IMR-90 (cell line): ENCODE measurements at regions not wholly inside any gene's neighbourhood (a gene's known extent, or its start where the extent isn't known, plus 50 kb on each side); places are given as distances from the start of the nearest gene placed in this dataset.

ENCODE experiments used
- ATAC-seq: fragments of 200-7000 bp; cut with Tn5 transposase; 2 replicates; pipeline ENCODE4 v1.9.1; 2020; ENCODE audit warnings: low read depth, mild to moderate bottlenecking, moderate library complexity
- BruUV-seq: library from RNA; stranded (reverse); fragments of 400-500 nt; replicated peaks from 2 replicates; lab custom pipeline; 2021; lab: Mats Ljungman, UMichigan
- CTCF ChIA-PET: fragments of 300-600 bp; formaldehyde crosslinking; extraction: SDS; loops from one replicate; lab custom pipeline; 2021; ENCODE audit warnings: antibody characterized with exemption; lab: Yijun Ruan, JAX
- POLR2A ChIA-PET: fragments of 300-600 bp; sonication (Branson Sonifier 250); formaldehyde crosslinking; loops from one replicate; lab custom pipeline; 2022; ENCODE audit warnings: antibody characterized with exemption; ENCODE audit not compliant: unreplicated experiment; lab: Charles Lee
- DNase-seq: peaks from one replicate; pipeline ENCODE4 v3.0.0; 2013
- H2AFZ ChIP-seq: replicated peaks from 2 replicates; pipeline ENCODE3; 2013; ENCODE audit warnings: low read length, mild to moderate bottlenecking; ENCODE audit not compliant: poor library complexity
- H2AK5ac ChIP-seq: 2 replicates; pipeline ENCODE4 v1.6.1; 2013; ENCODE audit warnings: low read depth, low read length, inconsistent platforms
- H2AK9ac ChIP-seq: replicated peaks from 2 replicates; pipeline ENCODE3; 2013; ENCODE audit warnings: mild to moderate bottlenecking, low read depth, low read length, moderate library complexity; ENCODE audit not compliant: poor library complexity
- H2BK120ac ChIP-seq: 2 replicates; pipeline ENCODE4 v1.6.1; 2013; ENCODE audit warnings: low read depth, low read length, inconsistent platforms
- H2BK15ac ChIP-seq: 3 replicates; pipeline ENCODE4 v1.6.1; 2013; ENCODE audit warnings: low read depth, low read length, inconsistent platforms
- H2BK20ac ChIP-seq: 2 replicates; pipeline ENCODE4 v1.6.1; 2013; ENCODE audit warnings: low read depth, mild to moderate bottlenecking, inconsistent platforms, low read length, moderate library complexity
- H2BK5ac ChIP-seq: 2 replicates; pipeline ENCODE4 v1.6.1; 2013; ENCODE audit warnings: mild to moderate bottlenecking, low read depth, low read length, inconsistent platforms; ENCODE audit not compliant: poor library complexity, severe bottlenecking
- H3K14ac ChIP-seq: replicated peaks from 2 replicates; pipeline ENCODE4 v1.6.1; 2013; ENCODE audit warnings: low read depth, low read length, inconsistent platforms
- H3K18ac ChIP-seq: 2 replicates; pipeline ENCODE4 v1.6.1; 2013; ENCODE audit warnings: low read depth, low read length, control low read depth
- H3K23ac ChIP-seq: 2 replicates; pipeline ENCODE4 v1.6.1; 2013; ENCODE audit warnings: low read depth, low read length, inconsistent platforms
- H3K27ac ChIP-seq: 2 replicates; pipeline ENCODE4 v1.5.1; 2013; ENCODE audit warnings: mild to moderate bottlenecking, control low read depth, low read length; ENCODE audit not compliant: insufficient read depth
- H3K27me3 ChIP-seq: 2 replicates; pipeline ENCODE4 v1.6.1; 2013; ENCODE audit warnings: low read length; ENCODE audit not compliant: control insufficient read depth, insufficient read depth
- H3K36me3 ChIP-seq: 2 replicates; pipeline ENCODE4 v1.6.1; 2013; ENCODE audit warnings: low read length, mixed read lengths; ENCODE audit not compliant: control insufficient read depth, insufficient read depth
- H3K4ac ChIP-seq: 2 replicates; pipeline ENCODE4 v1.6.1; 2013; ENCODE audit warnings: low read depth, low read length, inconsistent platforms
- H3K4me1 ChIP-seq: 2 replicates; pipeline ENCODE4 v1.6.1; 2013; ENCODE audit warnings: low read length, mixed read lengths; ENCODE audit not compliant: control insufficient read depth, insufficient read depth
- H3K4me2 ChIP-seq: 2 replicates; pipeline ENCODE4 v1.6.1; 2013; ENCODE audit warnings: low read depth, mild to moderate bottlenecking, control low read depth, low read length, moderate library complexity
- H3K4me3 ChIP-seq: 2 replicates; pipeline ENCODE4 v1.5.1; 2013; ENCODE audit warnings: low read depth, mild to moderate bottlenecking, control low read depth, low read length, moderate library complexity; ENCODE audit not compliant: insufficient read depth
- H3K56ac ChIP-seq: 2 replicates; pipeline ENCODE4 v1.6.1; 2013; ENCODE audit warnings: low read length, inconsistent platforms; ENCODE audit not compliant: insufficient read depth; ENCODE audit errors: extremely low read depth
- H3K79me1 ChIP-seq, 2 experiments: 2 replicates each; pipeline ENCODE4 v1.6.1; 2013; ENCODE audit warnings: low read length in 2 of 2, inconsistent platforms in 1 of 2, low read depth in 1 of 2
- H3K9ac ChIP-seq: 2 replicates; pipeline ENCODE4 v1.6.1; 2013; ENCODE audit warnings: low read depth, low read length, control low read depth
- H3K9me1 ChIP-seq: 2 replicates; pipeline ENCODE4 v1.6.1; 2013; ENCODE audit warnings: low read length, inconsistent platforms; ENCODE audit not compliant: insufficient read depth
- H3K9me3 ChIP-seq: 2 replicates; pipeline ENCODE4 v1.6.1; 2013; ENCODE audit warnings: low read length; ENCODE audit not compliant: control insufficient read depth, insufficient read depth
- H4K20me1 ChIP-seq: 2 replicates; pipeline ENCODE4 v1.6.1; 2013; ENCODE audit warnings: low read length, inconsistent platforms; ENCODE audit not compliant: insufficient read depth
- H4K5ac ChIP-seq: 2 replicates; pipeline ENCODE4 v1.6.1; 2013; ENCODE audit warnings: mild to moderate bottlenecking, low read depth, low read length, control low read depth
- H4K8ac ChIP-seq, 2 experiments: 2 replicates each; pipeline ENCODE4 v1.6.1; 2013; ENCODE audit warnings: low read depth in 2 of 2, low read length in 2 of 2, control low read depth in 1 of 2, inconsistent platforms in 1 of 2
- H4K91ac ChIP-seq: 2 replicates; pipeline ENCODE4 v1.6.1; 2013; ENCODE audit warnings: low read depth, low read length, inconsistent platforms; ENCODE audit not compliant: insufficient read depth
- BHLHE40 ChIP-seq: fragments of 150-350 bp; IDR thresholded peaks from 2 replicates; pipeline ENCODE4 v1.6.1; 2016; ENCODE audit warnings: mild to moderate bottlenecking, low read depth, low read length
- CEBPB ChIP-seq: IDR thresholded peaks from 2 replicates; pipeline ENCODE4 v1.6.1; 2012; ENCODE audit warnings: low read depth, low read length, improper control_type of control experiment
- CHD1 ChIP-seq: IDR thresholded peaks from 2 replicates; pipeline ENCODE4 v1.6.1; 2012; ENCODE audit warnings: low read depth, low read length, improper control_type of control experiment
- FOS ChIP-seq: fragments of 150-350 bp; IDR thresholded peaks from 2 replicates; pipeline ENCODE4 v1.6.1; 2016; ENCODE audit warnings: low read depth, low read length
- MAFK ChIP-seq: IDR thresholded peaks from 2 replicates; pipeline ENCODE4 v1.6.1; 2012; ENCODE audit warnings: low read depth, low read length, improper control_type of control experiment
- MXI1 ChIP-seq: IDR thresholded peaks from 2 replicates; pipeline ENCODE4 v1.6.1; 2012; ENCODE audit warnings: low read depth, mild to moderate bottlenecking, low read length, moderate library complexity, borderline replicate concordance
- NFE2L2 ChIP-seq: fragments of 150-350 bp; IDR thresholded peaks from 2 replicates; pipeline ENCODE4 v1.6.1; 2016; ENCODE audit warnings: low read depth, mild to moderate bottlenecking, low read length
- POLR2A ChIP-seq: IDR thresholded peaks from 2 replicates; pipeline ENCODE4 v1.6.1; 2012; ENCODE audit warnings: mild to moderate bottlenecking, low read depth, low read length
- RAD21 ChIP-seq: IDR thresholded peaks from 2 replicates; pipeline ENCODE4 v1.6.1; 2012; ENCODE audit warnings: low read length, improper control_type of control experiment
- RCOR1 ChIP-seq: IDR thresholded peaks from 2 replicates; pipeline ENCODE4 v1.6.1; 2012; ENCODE audit warnings: mild to moderate bottlenecking, low read length, improper control_type of control experiment; ENCODE audit not compliant: insufficient replicate concordance
- RFX5 ChIP-seq: IDR thresholded peaks from 2 replicates; pipeline ENCODE4 v1.8.0; 2012; ENCODE audit warnings: low read depth, mild to moderate bottlenecking, low read length, moderate library complexity
- WGBS, 2 experiments: methylation state at CpG; one replicate each; pipeline versions ENCODE4 v1.1.5 to v1.1.7; 2013; ENCODE audit warnings: missing lambda C conversion rate in 2 of 2; ENCODE audit not compliant: insufficient read length in 1 of 2; ENCODE audit errors: extremely low coverage in 2 of 2; 5-methylcytosine and 5-hydroxymethylcytosine counted together
- dilution Hi-C: fragments of 300-500 bp; cut with HindIII; formaldehyde crosslinking; loops from one replicate; pipeline ENCODE4 v1.14.3; 2018; ENCODE audit warnings: low sequenced_read_pairs; ENCODE audit not compliant: unreplicated experiment
- in situ Hi-C: fragments of 300-500 bp; cut with MboI; formaldehyde crosslinking; loops from 3 replicates; pipeline ENCODE4 v1.14.3; 2019; ENCODE audit warnings: low sequenced_read_pairs, inconsistent platforms, mixed read lengths
- intact Hi-C: fragments of 100-400 bp; cut with micrococcal nuclease; formaldehyde crosslinking; loops from 2 replicates; pipeline ENCODE4 v1.10.0; 2022
- TF ChIP-seq, protein P1 (sequence below): conservative IDR thresholded peaks from 2 replicates; pipeline ENCODE4 v1.5.1; 2012; ENCODE audit warnings: mild to moderate bottlenecking, low read depth, low read length, improper control_type of control experiment
- TF ChIP-seq, protein P2 (sequence below): fragments of 150-350 bp; IDR thresholded peaks from 2 replicates; pipeline ENCODE4 v1.6.1; 2016; ENCODE audit warnings: low read depth, mild to moderate bottlenecking, low read length, moderate library complexity, borderline replicate concordance
- TF ChIP-seq, protein P3 (sequence below): fragments of 150-350 bp; IDR thresholded peaks from 2 replicates; pipeline ENCODE4 v1.6.1; 2017; ENCODE audit warnings: mild to moderate bottlenecking, antibody characterized with exemption, low read length, low read depth

DNA sequence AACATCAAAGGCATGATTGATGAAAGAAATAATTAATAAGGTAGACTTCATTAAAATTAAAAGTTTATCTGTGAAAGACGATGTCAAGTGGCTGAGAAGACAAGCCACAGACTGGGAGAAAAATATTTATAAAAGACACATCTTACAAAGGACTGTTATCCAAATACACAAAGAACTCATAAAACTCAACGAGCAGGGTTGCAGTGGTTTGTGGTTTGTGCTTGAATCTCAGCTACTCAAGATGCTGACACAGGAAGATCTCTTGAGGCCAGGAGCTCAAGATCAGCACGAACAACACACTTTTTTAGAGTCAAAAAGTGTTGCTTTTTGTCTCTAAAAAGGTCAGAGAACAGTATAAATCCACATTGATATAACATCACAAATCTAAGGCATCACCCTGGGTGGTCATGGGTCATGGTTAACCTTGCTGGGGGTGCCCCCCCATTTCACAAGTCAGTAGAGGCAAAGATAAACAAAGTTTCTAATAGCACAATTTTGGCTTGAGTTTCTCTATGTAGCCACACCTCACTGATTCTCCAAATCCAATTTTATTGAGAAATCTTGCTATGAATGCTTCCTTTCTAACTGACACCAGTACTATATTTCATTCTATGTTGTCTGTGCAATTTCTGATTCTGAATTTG, 342.9 kb upstream of the RPS23 start:
- Histone ChIP-seq H3K79me1 (no peaks in the 10 kb centered on the region), H3K4ac (no peak overlapping the region), H3K14ac (no peak overlapping the region), H2AK5ac (no peak overlapping the region), H3K56ac (no peak overlapping the region), H4K20me1 (no peaks in the 10 kb centered on the region), H4K91ac (no peak overlapping the region), H3K4me3 (no peak overlapping the region), H3K23ac (no peak overlapping the region), H3K9ac (no peak overlapping the region), H3K27me3 (peaks cover 2% of the 10 kb centered on the region; the same call in 1 of the 2 replicates), H2BK5ac (no peak overlapping the region), H2BK120ac (no peak overlapping the region), H2AK9ac (no peak overlapping the region), H3K9me3 (no peaks in the 10 kb centered on the region), H2BK20ac (no peak overlapping the region), H3K4me1 (no peaks in the 10 kb centered on the region), H3K4me2 (no peak overlapping the region), H3K36me3 (no peaks in the 10 kb centered on the region), H3K9me1 (no peaks in the 10 kb centered on the region), H4K5ac (no peak overlapping the region), H2BK15ac (no peak overlapping the region), H3K18ac (no peak overlapping the region), H4K8ac (no peak overlapping the region), H2AFZ (no peak overlapping the region), H3K27ac (no peak overlapping the region)
- no peak for DNase-seq
- ChIA-PET POLR2A (no interaction called here), CTCF (no interaction called here)
- TF ChIP-seq, protein P1, sequence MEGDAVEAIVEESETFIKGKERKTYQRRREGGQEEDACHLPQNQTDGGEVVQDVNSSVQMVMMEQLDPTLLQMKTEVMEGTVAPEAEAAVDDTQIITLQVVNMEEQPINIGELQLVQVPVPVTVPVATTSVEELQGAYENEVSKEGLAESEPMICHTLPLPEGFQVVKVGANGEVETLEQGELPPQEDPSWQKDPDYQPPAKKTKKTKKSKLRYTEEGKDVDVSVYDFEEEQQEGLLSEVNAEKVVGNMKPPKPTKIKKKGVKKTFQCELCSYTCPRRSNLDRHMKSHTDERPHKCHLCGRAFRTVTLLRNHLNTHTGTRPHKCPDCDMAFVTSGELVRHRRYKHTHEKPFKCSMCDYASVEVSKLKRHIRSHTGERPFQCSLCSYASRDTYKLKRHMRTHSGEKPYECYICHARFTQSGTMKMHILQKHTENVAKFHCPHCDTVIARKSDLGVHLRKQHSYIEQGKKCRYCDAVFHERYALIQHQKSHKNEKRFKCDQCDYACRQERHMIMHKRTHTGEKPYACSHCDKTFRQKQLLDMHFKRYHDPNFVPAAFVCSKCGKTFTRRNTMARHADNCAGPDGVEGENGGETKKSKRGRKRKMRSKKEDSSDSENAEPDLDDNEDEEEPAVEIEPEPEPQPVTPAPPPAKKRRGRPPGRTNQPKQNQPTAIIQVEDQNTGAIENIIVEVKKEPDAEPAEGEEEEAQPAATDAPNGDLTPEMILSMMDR, result no peak
- TF ChIP-seq, protein P2, sequence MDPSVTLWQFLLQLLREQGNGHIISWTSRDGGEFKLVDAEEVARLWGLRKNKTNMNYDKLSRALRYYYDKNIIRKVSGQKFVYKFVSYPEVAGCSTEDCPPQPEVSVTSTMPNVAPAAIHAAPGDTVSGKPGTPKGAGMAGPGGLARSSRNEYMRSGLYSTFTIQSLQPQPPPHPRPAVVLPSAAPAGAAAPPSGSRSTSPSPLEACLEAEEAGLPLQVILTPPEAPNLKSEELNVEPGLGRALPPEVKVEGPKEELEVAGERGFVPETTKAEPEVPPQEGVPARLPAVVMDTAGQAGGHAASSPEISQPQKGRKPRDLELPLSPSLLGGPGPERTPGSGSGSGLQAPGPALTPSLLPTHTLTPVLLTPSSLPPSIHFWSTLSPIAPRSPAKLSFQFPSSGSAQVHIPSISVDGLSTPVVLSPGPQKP, result no peak
- TF ChIP-seq RFX5, result no peak
- TF ChIP-seq NFE2L2, result no peak
- no peak for TF ChIP-seq POLR2A
- no peak for TF ChIP-seq CHD1
- no peak for TF ChIP-seq FOS
- TF ChIP-seq MAFK, result no peak
- no peak for TF ChIP-seq RAD21
- no peak for TF ChIP-seq CEBPB
- TF ChIP-seq BHLHE40, result no peak
- TF ChIP-seq, protein P3, sequence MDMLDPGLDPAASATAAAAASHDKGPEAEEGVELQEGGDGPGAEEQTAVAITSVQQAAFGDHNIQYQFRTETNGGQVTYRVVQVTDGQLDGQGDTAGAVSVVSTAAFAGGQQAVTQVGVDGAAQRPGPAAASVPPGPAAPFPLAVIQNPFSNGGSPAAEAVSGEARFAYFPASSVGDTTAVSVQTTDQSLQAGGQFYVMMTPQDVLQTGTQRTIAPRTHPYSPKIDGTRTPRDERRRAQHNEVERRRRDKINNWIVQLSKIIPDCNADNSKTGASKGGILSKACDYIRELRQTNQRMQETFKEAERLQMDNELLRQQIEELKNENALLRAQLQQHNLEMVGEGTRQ, result no peak
- TF ChIP-seq MXI1, result no peak
- no peak for TF ChIP-seq RCOR1
- dilution Hi-C loops (no loop called here), intact Hi-C loops (no loop called here), in situ Hi-C loops (no loop called here)
- ATAC-seq, result no peak
- WGBS, 2 experiments, result no CpG with 5 or more reads among the region's 3 CpGs
- no TSS peak for BruUV-seq
